ENCODE measurements at regions not wholly inside any gene's neighbourhood (a gene's known extent, or its start where the extent isn't known, plus 50 kb on each side); places are given as distances from the start of the nearest gene placed in this dataset.

DNA sequence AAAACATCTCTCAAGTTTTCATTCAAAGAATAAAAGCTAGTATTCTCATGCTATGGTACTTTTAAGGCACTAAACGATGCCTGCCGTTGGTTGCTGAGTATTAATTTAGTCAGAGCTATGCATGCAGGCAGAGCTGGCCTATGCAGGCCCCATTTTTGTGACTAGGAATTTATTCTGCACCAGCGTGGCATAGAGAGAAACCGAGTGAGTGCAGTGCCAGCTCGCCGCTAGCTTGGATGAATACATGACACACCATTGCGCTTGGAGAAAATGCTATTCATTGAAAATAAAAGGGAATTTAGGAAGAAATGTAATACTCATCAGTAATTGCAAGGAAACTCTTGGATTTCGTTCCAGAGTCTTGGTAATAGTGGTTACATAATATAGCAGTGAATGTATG lies 231.6 kb upstream of the RBFOX1 start:
- DNase-seq (ENCODE audit: insufficient read length, low spot score) (no peak), FAIRE-seq (no peak)
- TF ChIP-seq POLR2A (IDR thresholded peaks at IDR 0.05; ENCODE audit: low read depth, low read length) = no peak

DNA sequence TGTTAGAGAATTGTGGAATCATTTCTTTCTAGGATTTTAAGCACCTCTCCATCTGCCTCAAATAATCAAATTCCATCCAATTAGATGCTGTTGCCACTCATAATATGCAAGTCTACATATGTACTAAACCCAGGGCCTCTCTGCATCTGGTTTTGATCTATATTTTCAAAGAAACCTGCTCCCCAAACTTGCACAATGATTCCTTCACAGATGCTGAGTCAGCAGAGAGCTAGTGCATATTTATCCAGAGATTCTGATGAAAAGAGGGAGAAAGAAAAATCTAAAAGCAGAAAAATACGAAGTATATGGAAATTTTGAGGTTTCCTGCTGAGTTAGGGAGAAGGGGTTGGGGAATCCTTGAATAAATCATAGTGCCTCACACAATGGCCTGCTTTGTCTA lies 235.1 kb upstream of the RBFOX1 start:
- no peak for FAIRE-seq

DNA sequence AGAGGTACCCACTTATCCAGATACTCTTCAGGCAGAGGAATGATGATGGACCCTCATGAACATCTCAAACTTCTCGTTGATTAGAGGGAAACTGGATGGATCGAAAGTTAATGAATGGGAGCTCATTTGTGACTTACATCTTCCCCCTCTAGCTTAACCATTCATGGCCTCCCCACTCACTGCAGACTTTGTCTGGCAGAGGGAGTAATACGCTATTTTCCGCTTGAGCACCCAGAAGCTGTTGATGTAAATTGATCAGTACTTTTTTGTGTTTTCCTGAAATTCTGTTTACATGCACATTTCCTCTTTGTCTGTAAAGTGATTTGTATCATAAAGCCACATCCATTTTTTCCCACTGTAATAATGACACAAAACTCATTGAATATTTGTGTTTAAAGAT lies 239.1 kb upstream of the RBFOX1 start:
- DNase-seq (ENCODE audit: insufficient read length, low spot score) (no peak), FAIRE-seq (no peak)

More for the DNA sequence above, 235.1 kb upstream of the RBFOX1 start:
- DNase-seq (ENCODE audit: insufficient read length, low spot score) = no peak
- no peak for TF ChIP-seq POLR2A (IDR thresholded peaks at IDR 0.05; ENCODE audit: low read depth, low read length)

DNA sequence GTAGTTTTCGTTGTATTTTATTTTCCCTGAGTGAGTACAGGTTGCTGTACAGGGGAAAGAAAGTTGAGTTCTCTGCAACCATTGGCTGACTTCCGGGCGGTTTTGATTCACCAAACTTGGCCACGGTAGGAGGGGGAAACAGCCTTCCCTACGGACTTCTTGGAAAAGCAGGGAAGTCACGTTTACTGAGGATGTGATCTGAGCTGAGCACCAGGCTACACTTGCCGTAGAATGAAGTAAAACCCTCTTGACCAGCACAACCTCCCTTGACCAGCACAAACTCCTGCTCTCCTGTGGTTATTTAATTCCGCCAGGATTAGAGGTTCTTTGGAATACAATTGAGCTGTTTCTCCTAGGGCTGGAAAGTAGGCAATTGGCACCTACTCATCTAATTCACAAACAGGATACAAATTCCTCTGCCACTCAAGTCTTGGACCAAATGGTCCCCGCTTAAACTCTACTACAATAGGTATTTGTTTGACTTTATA lies 242.0 kb upstream of the RBFOX1 start:
- no peak for TF ChIP-seq POLR2A (IDR thresholded peaks at IDR 0.05; ENCODE audit: low read depth, low read length)
- DNase-seq (ENCODE audit: insufficient read length, low spot score) = no peak
- FAIRE-seq = no peak

More for the DNA sequence above, 239.1 kb upstream of the RBFOX1 start:
- no peak for TF ChIP-seq POLR2A (IDR thresholded peaks at IDR 0.05; ENCODE audit: low read depth, low read length)

DNA sequence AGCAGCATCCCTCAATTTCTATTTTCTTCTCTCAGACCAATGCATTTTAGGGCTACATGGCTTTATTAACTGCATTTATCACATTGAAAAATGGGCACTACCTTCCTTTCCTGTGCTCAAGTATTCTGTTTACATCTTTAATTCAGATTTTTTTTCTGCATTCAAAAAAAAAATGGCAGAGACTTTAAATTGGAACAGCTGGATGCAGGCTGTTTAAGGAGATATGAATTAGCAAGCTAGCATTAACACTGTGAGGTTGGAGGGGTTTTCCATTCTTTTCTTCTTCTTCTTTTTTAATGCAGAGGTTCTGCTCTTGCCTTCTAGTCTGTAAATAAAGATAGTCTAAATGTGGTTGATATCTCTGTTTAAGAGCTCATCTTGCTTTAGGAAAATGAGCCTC lies 242.9 kb upstream of the RBFOX1 start:
- no peak for TF ChIP-seq POLR2A (IDR thresholded peaks at IDR 0.05; ENCODE audit: low read depth, low read length)
- no peak for DNase-seq (ENCODE audit: insufficient read length, low spot score)
- no peak for FAIRE-seq

DNA sequence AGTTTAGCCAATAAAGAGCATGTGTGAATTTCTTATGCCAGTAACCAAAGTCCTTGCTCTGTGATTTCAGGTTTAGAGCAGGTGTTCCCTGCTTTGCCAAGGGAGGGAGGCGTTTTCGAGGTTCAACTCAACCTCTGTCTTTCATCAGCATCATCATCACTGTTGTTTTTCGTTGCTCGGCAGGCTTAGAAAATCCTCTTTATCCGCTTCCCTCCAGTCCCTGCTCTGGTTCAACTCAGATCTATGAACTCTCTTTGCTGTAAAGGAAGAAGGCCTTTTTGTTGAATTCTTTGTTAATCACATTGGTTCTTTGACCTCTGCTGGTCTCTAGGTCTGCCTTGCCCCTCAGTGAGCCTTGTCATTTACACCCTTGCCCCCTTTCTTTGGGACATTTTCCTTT lies 243.9 kb upstream of the RBFOX1 start:
- FAIRE-seq = no peak
- no peak for TF ChIP-seq POLR2A (IDR thresholded peaks at IDR 0.05; ENCODE audit: low read depth, low read length)
- no peak for DNase-seq (ENCODE audit: insufficient read length, low spot score)

DNA sequence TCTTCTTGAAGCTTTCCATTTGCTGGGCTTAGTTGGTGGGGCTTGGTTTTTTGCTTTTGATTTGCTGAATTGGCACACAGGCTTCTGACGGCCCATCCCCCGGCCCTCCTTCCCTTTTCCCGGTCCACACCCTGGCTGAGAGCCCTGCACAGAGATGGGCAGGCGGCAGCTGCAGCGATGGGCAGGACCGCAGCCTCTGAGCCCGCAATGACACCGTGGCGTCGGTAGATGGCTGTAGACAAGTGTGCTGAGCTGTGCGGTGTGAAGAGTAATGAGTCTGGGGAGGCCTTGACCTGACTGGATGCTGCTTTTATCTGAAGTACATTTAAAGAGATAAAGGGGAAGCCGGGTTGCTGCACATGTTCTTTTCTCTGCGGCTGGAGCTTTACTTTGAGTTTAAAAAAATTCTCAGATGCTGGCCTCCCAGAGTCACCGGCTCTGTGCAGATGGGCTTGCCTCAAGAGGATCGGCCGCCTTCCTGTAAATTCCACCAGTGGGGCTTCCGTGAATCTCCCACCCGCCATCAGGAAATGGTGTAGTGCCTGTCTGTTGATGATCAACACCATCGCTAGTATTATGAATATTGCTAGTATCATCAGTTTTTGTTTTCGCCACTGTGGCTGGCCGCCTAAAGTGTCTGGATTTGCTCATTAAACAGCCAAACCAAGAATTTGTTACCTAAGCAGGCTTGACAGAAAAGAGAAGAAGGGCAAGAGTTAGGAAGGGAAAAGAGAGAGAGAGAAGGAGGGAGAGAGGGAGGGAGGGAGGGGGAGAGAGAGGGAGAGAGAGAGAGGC lies 245.6 kb upstream of the RBFOX1 start:
- peak; percentile 2 for DNase-seq (ENCODE audit: insufficient read length, low spot score)
- TF ChIP-seq POLR2A (IDR thresholded peaks at IDR 0.05; ENCODE audit: low read depth, low read length) = no peak
- no peak for FAIRE-seq

DNA sequence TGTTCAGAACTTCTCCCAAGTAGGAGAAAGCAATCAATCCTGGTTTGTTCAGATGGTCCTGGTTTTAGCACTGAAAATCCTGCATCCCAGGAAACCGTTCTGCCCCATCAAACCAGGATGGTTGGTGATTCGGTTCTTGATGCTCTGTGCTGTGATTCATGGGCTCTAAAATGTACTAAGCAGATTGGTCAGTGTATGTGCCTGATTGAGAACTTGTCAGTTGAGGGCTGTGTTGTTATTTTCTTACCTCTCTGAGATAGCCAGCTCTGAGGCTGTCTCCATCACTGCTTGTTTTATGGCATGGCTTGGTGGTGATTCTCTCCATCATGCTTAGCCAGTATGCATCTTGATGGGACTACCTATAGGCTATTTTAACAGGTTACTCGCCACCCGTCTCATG lies 246.9 kb upstream of the RBFOX1 start:
- FAIRE-seq (no peak), DNase-seq (ENCODE audit: insufficient read length, low spot score) (no peak)
- TF ChIP-seq POLR2A (IDR thresholded peaks at IDR 0.05; ENCODE audit: low read depth, low read length) = no peak

DNA sequence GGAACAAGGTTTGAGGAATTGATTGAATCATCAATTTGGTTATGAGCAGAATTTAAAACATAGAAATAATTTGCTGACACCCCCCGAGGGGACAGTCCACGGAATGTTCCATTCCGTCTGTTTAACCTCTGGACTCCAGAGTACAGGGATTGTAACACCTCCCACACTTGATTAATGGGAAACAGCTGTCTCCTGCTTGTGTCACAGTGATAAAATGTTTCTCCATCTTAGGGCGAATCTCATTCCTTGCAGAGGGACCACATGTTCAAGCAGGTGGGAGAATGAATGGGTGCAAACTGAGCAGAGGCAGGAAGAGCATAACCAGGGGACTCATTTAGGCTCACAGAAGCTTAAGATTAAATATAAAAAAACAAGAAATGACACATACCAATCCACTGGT lies 249.5 kb upstream of the RBFOX1 start:
- no peak for TF ChIP-seq POLR2A (IDR thresholded peaks at IDR 0.05; ENCODE audit: low read depth, low read length)
- FAIRE-seq = no peak
- no peak for DNase-seq (ENCODE audit: insufficient read length, low spot score)

DNA sequence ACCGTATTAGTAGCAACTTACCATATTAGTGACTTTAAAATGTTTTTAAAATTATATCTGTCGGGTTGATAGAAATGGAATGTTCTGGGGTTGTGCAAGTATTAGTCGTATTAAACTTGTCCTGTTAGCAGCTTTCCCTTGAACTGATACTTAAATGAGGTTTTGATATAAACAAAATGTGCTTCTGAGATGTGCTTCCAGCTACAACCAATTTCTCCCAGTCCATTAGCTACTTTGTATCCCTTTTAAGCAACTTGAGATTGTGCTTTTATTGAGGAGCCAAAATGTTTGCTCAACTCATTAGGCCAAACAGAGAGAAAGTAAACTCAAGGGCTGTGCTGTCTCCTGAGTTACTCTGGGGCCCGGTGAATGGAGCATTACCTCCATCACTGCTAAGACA lies 255.0 kb upstream of the RBFOX1 start:
- TF ChIP-seq POLR2A (IDR thresholded peaks at IDR 0.05; ENCODE audit: low read depth, low read length) = no peak
- FAIRE-seq (no peak), DNase-seq (ENCODE audit: insufficient read length, low spot score) (no peak)

DNA sequence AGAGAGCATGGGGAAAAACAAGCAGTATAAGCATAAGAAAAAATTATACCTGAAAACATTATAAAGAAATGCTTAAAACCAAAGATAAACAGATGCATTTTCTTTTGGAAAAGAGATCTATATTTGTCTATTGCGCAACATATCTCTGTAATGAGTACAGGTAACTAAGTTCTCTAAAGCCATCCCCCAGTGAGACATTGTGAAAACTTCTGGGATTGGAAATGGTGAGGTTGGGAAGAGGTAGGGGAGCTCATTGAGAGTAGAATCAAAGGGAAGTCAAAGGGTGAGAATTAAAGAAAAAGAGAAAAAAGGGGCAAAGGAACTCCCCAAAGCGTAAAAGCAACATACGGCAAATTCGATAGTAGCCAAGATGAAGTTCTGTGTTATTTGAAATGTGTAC lies 257.9 kb upstream of the RBFOX1 start:
- no peak for DNase-seq (ENCODE audit: insufficient read length, low spot score)
- no peak for FAIRE-seq
- TF ChIP-seq POLR2A (IDR thresholded peaks at IDR 0.05; ENCODE audit: low read depth, low read length) = no peak

DNA sequence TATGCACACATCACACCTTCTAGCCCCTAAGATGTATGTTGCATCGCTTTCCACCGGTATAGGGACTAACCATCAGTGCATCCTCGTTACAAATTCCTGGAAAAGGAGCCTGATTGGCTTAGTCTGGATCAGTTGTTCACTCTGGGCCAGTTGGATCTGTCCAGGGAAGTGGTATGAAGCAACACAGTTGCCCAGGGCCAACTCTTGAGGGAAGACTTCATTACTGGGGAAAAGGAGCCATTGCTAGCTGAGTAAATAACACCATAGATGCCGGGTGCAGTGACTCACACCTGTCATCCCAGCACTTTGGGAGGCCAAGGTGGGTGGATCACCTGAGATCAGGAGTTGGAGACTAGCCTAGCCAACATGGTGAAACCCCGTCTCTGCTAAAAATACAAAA lies 275.2 kb upstream of the RBFOX1 start:
- FAIRE-seq (no peak), DNase-seq (ENCODE audit: insufficient read length, low spot score) (no peak)
- no peak for TF ChIP-seq POLR2A (IDR thresholded peaks at IDR 0.05; ENCODE audit: low read depth, low read length)

DNA sequence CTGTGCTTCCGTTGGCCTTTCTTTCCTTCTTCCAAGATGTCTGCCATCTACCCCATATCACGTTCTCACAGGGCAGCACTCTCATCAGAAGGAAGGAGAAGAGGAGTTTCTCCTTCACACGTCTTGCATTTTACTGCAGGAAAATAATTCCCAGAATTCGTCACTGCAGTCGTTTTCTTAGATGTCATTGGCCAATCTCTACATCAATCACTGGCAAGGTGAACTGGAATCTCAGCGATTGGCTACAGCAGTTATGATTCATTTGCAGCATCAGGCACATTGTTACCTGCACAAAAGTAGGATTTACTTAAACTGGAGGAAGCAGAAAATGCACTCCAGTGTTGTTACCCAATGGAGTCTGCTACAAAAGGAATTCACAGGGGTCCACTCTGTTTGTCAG lies 277.2 kb upstream of the RBFOX1 start:
- FAIRE-seq (no peak), DNase-seq (ENCODE audit: insufficient read length, low spot score) (no peak)
- no peak for TF ChIP-seq POLR2A (IDR thresholded peaks at IDR 0.05; ENCODE audit: low read depth, low read length)

DNA sequence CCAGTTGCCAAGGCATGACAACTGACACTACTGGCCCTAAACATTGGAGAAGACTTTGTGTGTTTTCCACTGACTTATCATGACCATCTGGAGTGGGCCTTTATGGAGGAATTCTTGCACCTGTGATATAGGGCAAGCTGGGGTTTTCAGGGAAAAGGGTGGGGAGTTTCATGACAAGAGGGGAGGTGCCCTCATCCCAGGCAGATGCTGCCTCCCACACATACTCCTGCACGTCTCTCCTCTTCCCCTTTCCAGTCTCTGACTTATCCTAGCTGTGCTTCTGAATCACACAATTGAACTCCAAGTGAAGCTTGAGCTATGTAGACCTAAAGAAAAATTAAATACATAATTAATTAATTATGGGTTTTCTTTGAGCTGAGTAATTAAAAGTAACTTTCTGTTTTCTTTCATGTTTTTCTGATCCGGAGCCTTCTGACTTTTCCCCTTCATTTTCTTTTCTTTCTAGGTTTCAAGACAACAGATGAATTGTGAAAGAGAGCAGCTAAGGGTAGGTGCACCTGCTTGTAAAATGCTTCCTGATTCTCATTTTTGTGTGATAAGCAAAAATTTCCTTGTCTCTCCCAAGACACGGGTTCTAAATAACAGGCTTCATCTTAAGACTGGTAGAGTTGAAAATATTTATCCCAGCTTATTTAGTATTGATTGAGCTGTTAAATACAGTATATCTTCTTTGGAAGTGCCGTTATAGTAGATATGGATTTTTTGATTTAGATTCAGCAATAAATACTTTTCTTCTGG lies 280.9 kb upstream of the RBFOX1 start:
- no peak for DNase-seq (ENCODE audit: insufficient read length, low spot score)
- no peak for TF ChIP-seq POLR2A (IDR thresholded peaks at IDR 0.05; ENCODE audit: low read depth, low read length)
- FAIRE-seq = no peak

DNA sequence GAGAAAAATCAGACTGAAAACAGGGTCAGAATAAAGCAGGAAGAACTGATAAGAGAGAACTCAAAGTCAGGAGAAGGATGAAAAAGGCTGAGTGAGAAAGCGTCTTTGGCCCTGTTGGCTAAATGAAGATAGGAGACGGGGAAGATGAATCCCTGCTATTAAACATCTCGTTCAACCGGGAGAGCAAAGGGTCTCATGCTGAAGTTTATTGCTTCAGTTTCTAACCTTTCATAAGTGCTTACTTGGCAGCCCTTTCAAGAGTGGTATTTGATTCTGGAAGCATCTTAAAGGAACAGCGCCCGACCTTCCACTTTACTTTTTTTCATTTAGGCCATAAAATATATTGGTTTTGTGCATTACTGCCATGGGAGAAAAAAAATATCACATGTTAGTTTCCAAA lies 288.3 kb upstream of the RBFOX1 start:
- DNase-seq (ENCODE audit: insufficient read length, low spot score) = no peak
- FAIRE-seq = no peak
- TF ChIP-seq POLR2A (IDR thresholded peaks at IDR 0.05; ENCODE audit: low read depth, low read length) = no peak

All from H54 (cell line).